ENCODE measurements at regions not wholly inside any gene's neighbourhood (a gene's known extent, or its start where the extent isn't known, plus 50 kb on each side); places are given as distances from the start of the nearest gene placed in this dataset.

GRCh38 chr15:91542226-91542625 is 311.3 kb upstream of the SLCO3A1 start:
- no peak for DNase-seq
- no peak overlapping the region for H3K4me3 Mint-ChIP-seq
- H3K27ac Mint-ChIP-seq = no peak overlapping the region
- H3K9me3 Mint-ChIP-seq = no peaks in the 10 kb centered on the region
- H3K4me1 Mint-ChIP-seq = no peaks in the 10 kb centered on the region
- H3K27me3 Mint-ChIP-seq (ENCODE audit: low read depth in 3 of 3) = peaks cover 2 to 5% (median 3%) of the 10 kb centered on the region in 3 donors
- no peaks in the 10 kb centered on the region for H3K36me3 Mint-ChIP-seq

DNA sequence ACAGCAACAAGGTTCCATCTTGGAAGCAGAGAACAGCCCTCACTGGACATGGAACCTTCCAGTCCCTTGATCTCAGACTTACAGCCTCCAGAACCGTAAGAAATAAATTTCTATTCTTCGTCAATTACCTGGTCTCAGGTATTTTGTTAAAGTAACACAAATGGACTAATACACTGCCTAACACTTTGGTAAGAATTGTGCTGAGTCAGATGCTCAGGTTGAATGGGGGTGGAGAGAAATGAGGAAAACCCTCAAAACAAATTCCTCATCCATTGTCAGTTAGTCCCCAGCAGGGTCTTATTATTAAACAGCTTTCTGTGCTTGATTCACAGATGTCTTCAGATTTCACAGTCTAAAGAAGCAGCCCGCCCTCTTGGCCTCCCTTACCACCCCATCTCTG is 306.2 kb upstream of the SLCO3A1 start:
- Mint-ChIP-seq H3K27me3 (ENCODE audit: low read depth in 3 of 3) (no peaks in the 10 kb centered on the region), H3K4me1 (no peaks in the 10 kb centered on the region), H3K9me3 (no peaks in the 10 kb centered on the region), H3K27ac (no peak overlapping the region), H3K36me3 (no peaks in the 10 kb centered on the region), H3K4me3 (no peak overlapping the region)
- DNase-seq = no peak

- Mint-ChIP-seq H3K27me3 (ENCODE audit: low read depth in 3 of 3) (peaks cover 0 to 4% (median 0%) of the 10 kb centered on the region in 3 donors), H3K9me3 (no peaks in the 10 kb centered on the region), H3K4me1 (no peaks in the 10 kb centered on the region), H3K27ac (no peak overlapping the region), H3K4me3 (no peak overlapping the region), H3K36me3 (no peaks in the 10 kb centered on the region)
- DNase-seq = no peak
These were observed 305.0 kb upstream of the SLCO3A1 start for GRCh38 chr15:91548549-91548948.

DNA sequence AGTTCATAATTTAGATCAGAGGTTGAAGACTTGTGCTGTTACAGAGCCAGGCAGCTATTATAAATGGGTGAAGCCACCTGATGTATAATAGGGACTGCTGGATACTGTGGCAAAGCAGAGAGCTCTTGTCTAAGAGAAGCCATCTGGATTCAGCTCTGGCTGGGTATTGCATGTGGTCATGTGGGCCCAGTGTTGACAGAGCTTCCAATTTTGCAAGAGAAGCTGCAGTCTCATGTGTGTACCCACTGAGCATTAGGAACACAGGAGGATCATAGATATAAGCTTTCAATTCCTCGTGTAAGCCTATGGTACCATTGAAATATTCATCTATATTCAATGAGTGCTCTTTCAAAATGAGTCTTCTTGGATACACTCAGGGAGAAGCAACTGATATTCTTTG is 303.9 kb upstream of the SLCO3A1 start:
- H3K9me3 Mint-ChIP-seq = no peaks in the 10 kb centered on the region
- H3K4me3 Mint-ChIP-seq = no peak overlapping the region

GRCh38 chr15:91552555-91552954 is 301.0 kb upstream of the SLCO3A1 start:
- Mint-ChIP-seq H3K36me3 (no peaks in the 10 kb centered on the region), H3K4me3 (no peak overlapping the region), H3K27me3 (ENCODE audit: low read depth in 3 of 3) (peaks cover 1 to 5% (median 2%) of the 10 kb centered on the region in 3 donors), H3K4me1 (no peaks in the 10 kb centered on the region), H3K27ac (no peak overlapping the region), H3K9me3 (no peaks in the 10 kb centered on the region)
- no peak for DNase-seq

More for the DNA sequence above, 303.9 kb upstream of the SLCO3A1 start:
- DNase-seq = no peak
- Mint-ChIP-seq H3K36me3 (no peaks in the 10 kb centered on the region), H3K27me3 (ENCODE audit: low read depth in 3 of 3) (peaks cover 0 to 5% (median 2%) of the 10 kb centered on the region in 3 donors), H3K27ac (no peak overlapping the region), H3K4me1 (no peaks in the 10 kb centered on the region)

- peaks cover 1 to 5% (median 2%) of the 10 kb centered on the region in 3 donors for H3K27me3 Mint-ChIP-seq (ENCODE audit: low read depth in 3 of 3)
- H3K36me3 Mint-ChIP-seq = no peaks in the 10 kb centered on the region
- no peak overlapping the region for H3K4me3 Mint-ChIP-seq
- DNase-seq = no peak
- H3K4me1 Mint-ChIP-seq = no peaks in the 10 kb centered on the region
- no peaks in the 10 kb centered on the region for H3K9me3 Mint-ChIP-seq
- H3K27ac Mint-ChIP-seq = no peak overlapping the region
These were observed 300.2 kb upstream of the SLCO3A1 start for GRCh38 chr15:91553196-91553854.

GRCh38 chr15:91555312-91555711 is 298.2 kb upstream of the SLCO3A1 start:
- Mint-ChIP-seq H3K4me1 (no peaks in the 10 kb centered on the region), H3K9me3 (no peaks in the 10 kb centered on the region), H3K36me3 (no peaks in the 10 kb centered on the region), H3K27ac (no peak overlapping the region), H3K4me3 (no peak overlapping the region), H3K27me3 (ENCODE audit: low read depth in 3 of 3) (peaks cover 1 to 5% (median 2%) of the 10 kb centered on the region in 3 donors)
- no peak for DNase-seq

GRCh38 chr15:91556926-91557325 is 296.6 kb upstream of the SLCO3A1 start:
- Mint-ChIP-seq H3K36me3 (no peaks in the 10 kb centered on the region), H3K27me3 (ENCODE audit: low read depth in 3 of 3) (peaks cover 1 to 7% (median 2%) of the 10 kb centered on the region in 3 donors), H3K4me3 (no peak overlapping the region), H3K27ac (no peak overlapping the region), H3K4me1 (no peaks in the 10 kb centered on the region), H3K9me3 (no peaks in the 10 kb centered on the region)
- DNase-seq = no peak

GRCh38 chr15:91559066-91559465 is 294.4 kb upstream of the SLCO3A1 start:
- no peak for DNase-seq
- Mint-ChIP-seq H3K27ac (no peak overlapping the region), H3K4me1 (no peaks in the 10 kb centered on the region), H3K27me3 (ENCODE audit: low read depth in 3 of 3) (peaks cover 1 to 6% (median 3%) of the 10 kb centered on the region in 3 donors), H3K4me3 (no peak overlapping the region), H3K36me3 (no peaks in the 10 kb centered on the region), H3K9me3 (no peaks in the 10 kb centered on the region)

GRCh38 chr15:91561371-91562100 is 292.0 kb upstream of the SLCO3A1 start:
- H3K4me1 Mint-ChIP-seq = no peaks in the 10 kb centered on the region
- no peak overlapping the region for H3K27ac Mint-ChIP-seq
- no peaks in the 10 kb centered on the region for H3K9me3 Mint-ChIP-seq
- H3K36me3 Mint-ChIP-seq = no peaks in the 10 kb centered on the region
- no peak for DNase-seq
- H3K27me3 Mint-ChIP-seq (ENCODE audit: low read depth in 3 of 3) = peaks cover 2 to 13% (median 4%) of the 10 kb centered on the region in 3 donors
- no peak overlapping the region for H3K4me3 Mint-ChIP-seq

- Mint-ChIP-seq H3K27ac (no peak overlapping the region), H3K36me3 (no peaks in the 10 kb centered on the region), H3K4me3 (no peak overlapping the region), H3K4me1 (no peaks in the 10 kb centered on the region), H3K9me3 (no peaks in the 10 kb centered on the region), H3K27me3 (ENCODE audit: low read depth in 3 of 3) (peaks cover 2 to 13% (median 6%) of the 10 kb centered on the region in 3 donors)
- no peak for DNase-seq
These were observed 290.8 kb upstream of the SLCO3A1 start for GRCh38 chr15:91562698-91563097.

GRCh38 chr15:91564631-91565030 is 288.9 kb upstream of the SLCO3A1 start:
- H3K36me3 Mint-ChIP-seq = no peaks in the 10 kb centered on the region
- peaks cover 2 to 16% (median 8%) of the 10 kb centered on the region in 3 donors for H3K27me3 Mint-ChIP-seq (ENCODE audit: low read depth in 3 of 3)
- H3K9me3 Mint-ChIP-seq = no peaks in the 10 kb centered on the region
- H3K27ac Mint-ChIP-seq = no peak overlapping the region
- H3K4me3 Mint-ChIP-seq = no peak overlapping the region
- H3K4me1 Mint-ChIP-seq = no peaks in the 10 kb centered on the region
- no peak for DNase-seq

- Mint-ChIP-seq H3K27ac (no peak overlapping the region), H3K4me1 (no peaks in the 10 kb centered on the region), H3K9me3 (no peaks in the 10 kb centered on the region), H3K27me3 (ENCODE audit: low read depth in 3 of 3) (peaks cover 2 to 16% (median 9%) of the 10 kb centered on the region in 3 donors), H3K36me3 (no peaks in the 10 kb centered on the region), H3K4me3 (no peak overlapping the region)
- no peak for DNase-seq
These were observed 287.4 kb upstream of the SLCO3A1 start for GRCh38 chr15:91566141-91566540.

DNA sequence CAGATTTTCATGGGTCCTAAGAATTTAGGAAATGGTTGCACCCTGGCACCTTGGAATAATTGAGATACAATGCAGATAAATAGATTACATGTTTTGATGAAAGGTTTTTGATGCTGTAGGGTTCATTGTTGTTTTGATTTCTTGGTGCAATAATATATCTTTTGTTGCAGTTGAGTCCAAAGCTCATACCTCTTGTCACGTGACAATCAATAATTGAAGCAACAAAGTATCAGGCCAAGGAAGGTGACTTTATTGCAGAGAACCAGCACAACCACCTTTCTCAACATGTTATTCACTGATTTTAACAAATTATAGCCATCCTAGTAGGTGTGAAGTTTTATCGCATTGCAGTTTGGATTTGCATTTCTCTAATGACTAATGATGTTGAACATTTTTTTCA is 285.5 kb upstream of the SLCO3A1 start:
- Mint-ChIP-seq H3K4me3 (no peak overlapping the region), H3K9me3 (no peaks in the 10 kb centered on the region), H3K27ac (no peak overlapping the region), H3K36me3 (no peaks in the 10 kb centered on the region), H3K27me3 (ENCODE audit: low read depth in 3 of 3) (peaks cover 6 to 14% (median 11%) of the 10 kb centered on the region in 3 donors), H3K4me1 (no peaks in the 10 kb centered on the region)
- no peak for DNase-seq
